ENCODE measurements at regions not wholly inside any gene's neighbourhood (a gene's known extent, or its start where the extent isn't known, plus 50 kb on each side); places are given as distances from the start of the nearest gene placed in this dataset.

DNA sequence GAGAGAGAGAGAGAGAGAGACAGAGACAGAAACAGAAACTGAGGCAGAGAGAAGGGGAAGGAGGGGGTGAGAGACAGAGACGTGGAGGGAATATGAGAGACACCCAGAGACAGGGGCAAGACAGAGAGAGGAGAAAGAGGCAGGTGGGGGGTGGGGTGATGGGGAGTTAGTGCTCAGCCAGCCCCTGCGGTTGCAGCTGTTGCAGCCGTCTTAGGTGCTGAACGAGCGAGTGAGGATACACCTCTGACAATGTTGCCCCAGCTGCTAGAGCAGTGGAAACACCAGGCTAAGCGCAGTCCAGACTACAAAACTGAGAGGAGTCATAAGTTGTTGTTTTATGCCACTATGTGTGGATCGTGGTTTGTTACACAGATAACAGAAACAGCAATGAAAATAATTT lies 328.2 kb upstream of the SHH start:
- intact Hi-C loops (cut with DNase I): no loop called here
- DNase-seq: peak in 1 of 42 donors; percentile 9

DNA sequence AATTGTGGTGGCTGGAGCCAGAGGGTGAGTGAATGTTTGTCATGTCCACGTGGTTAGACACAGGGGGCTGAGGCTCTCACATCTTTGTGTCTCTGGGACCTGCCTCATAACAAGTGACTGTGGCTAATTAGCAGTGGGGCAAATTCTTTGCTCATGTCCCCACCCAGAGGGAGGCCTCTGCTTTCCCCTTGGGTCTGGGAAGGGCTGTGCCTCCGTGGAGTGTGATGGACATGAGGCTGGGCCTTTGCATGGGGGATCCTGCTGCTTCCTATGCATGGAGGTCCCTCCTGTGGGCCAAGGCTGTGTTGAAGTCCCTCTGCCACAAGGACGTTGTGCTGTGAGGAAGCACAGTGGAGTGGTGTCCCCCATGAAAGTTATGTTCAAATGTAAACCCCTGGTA lies 327.4 kb upstream of the SHH start:
- intact Hi-C loops (cut with DNase I): no loop called here
- peak in 1 of 42 donors; percentile 4 for DNase-seq

- DNase-seq: peak in 1 of 42 donors; percentile 10
- intact Hi-C loops (cut with DNase I): no loop called here
These were observed 326.8 kb upstream of the SHH start for GRCh38 chr7:156139112-156139511.

DNA sequence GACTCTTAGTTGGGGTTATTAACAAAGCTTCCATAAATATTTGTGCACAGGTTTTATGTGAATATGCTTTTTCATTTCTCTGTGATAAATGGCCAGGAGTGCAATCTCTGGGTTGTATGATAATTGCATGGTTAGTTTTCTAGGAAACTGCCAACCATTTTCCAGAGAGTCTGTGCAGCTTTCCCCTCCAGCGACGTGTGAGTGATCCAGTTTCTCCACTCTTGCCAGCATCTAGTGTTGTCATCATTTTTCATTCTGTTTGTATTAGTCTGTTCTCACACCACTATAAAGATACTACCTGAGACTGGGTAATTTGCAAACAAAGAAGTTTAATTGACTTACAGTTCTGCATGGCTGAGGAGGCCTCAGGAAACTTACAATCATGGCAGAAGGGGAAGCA lies 319.6 kb upstream of the SHH start:
- no peak for DNase-seq
- intact Hi-C loops (cut with DNase I): no loop called here

DNA sequence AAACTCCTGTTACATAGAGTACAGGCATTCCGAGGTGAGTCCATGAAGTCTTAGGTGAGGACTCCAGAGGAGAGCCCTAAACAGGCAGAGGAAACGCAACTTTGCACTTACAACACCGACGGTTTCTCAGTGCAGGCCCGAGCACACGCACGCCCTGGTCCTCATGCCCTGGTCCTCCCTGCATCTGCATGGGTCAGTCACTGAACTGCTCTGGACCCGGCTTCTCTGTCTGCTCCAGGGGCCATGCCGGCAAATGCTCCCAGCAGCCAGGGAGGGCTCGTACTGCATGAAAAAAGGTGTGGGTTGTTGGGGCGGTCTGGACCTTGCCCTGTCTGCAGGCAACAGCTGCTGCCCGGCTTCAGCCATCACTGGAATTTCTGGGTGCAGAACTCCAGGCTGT lies 317.3 kb upstream of the SHH start:
- intact Hi-C loops (cut with DNase I): no loop called here
- DNase-seq: peak in 1 of 42 donors; percentile 13

GRCh38 chr7:156128496-156128895 lies 316.2 kb upstream of the SHH start:
- intact Hi-C loops (cut with DNase I): no loop called here
- peak in 1 of 42 donors; percentile 2 for DNase-seq

GRCh38 chr7:156127166-156128134 lies 315.2 kb upstream of the SHH start:
- intact Hi-C loops (cut with DNase I): no loop called here
- DNase-seq: peak in 1 of 42 donors; percentile 12

DNA sequence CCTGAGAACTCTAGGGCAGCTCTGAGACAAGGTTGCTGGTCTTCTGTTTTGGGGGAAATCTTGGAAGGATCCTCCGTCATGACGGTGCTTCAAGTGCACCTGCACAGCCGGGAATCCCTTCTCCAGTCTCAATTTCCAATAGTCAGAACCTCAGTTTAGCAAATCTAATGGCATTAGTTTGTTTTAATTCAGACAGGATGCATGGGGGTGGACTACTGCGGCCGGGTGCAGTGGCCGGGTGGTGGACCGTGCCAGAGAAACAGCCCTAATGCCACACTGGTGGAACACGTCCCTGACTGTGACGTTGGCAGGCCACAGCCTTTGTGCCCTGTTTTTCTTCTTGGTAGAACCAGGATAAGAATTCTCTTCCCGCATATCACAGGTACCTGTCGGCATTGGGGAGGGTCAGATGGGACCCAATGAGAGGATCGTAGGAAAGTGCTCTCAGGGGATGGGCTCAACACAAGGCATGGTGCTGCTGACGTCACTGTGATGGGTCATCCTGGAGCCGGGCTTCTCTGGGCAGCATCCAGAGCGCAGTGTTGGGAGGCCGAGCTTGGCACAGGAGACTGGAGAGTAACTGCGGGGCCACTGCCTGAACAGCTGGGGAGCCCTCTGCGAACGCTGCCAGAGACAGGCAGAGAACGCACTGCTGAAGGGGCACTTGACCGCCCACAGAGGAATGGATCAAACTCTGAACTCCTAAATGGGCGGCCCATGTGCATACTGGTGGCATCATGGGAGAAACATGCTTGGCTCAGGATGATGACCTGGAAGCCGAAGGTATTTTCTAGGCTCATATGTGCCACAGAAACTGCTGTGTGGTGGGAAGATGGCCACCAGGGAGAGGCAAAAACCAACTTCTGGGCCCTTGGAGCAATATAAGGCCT lies 313.8 kb upstream of the SHH start:
- DNase-seq: peak in 1 of 42 donors; percentile 13
- intact Hi-C loops (cut with DNase I): no loop called here

DNA sequence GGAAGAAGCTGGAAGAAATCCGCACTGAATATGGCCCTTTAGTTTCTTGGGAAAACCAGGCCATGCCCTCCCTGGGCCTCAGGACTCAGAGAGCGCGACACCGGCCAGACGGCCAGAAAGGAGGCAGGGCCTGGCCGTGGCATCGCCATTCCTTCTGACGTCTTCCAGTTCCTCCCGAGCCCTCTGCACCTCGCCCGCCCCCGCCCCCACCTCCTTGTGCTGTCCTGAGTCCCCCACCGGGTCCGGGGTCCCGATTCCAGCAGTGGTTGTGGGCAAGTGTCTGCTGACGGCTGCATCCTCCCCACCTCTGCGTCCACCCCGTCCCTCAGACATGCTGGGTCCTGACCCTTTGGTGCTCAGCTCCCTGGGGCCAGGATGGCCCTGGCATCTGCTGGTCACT lies 312.1 kb upstream of the SHH start:
- intact Hi-C loops (cut with DNase I): no loop called here
- DNase-seq: peak in 1 of 42 donors; percentile 5

DNA sequence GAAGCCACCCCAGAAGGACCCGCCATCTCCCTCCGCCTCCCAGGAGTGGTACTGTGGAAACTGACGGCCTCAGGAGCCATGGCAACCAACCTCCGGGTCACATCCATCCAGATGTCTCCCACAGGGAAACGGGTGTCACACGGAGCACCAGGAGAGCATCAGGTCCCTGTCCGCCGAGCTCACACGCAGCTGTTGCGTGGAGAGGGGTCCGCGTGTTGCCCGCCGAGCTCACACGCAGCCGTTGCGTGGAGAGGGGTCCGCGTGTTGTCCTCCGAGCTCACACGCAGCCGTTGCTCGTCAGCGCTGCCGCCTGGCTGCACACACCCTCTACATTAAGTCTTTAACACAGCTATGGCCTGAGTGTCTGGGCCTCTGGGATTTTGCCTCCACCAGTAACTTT lies 311.1 kb upstream of the SHH start:
- DNase-seq: peak in 1 of 42 donors; percentile 8
- intact Hi-C loops (cut with DNase I): no loop called here

GRCh38 chr7:156122752-156123354 lies 310.6 kb upstream of the SHH start:
- intact Hi-C loops (cut with DNase I): no loop called here
- peak in 1 of 42 donors; percentile 10 for DNase-seq

GRCh38 chr7:156121956-156122355 lies 309.7 kb upstream of the SHH start:
- intact Hi-C loops (cut with DNase I): no loop called here
- DNase-seq: peak in 1 of 42 donors; percentile 5

DNA sequence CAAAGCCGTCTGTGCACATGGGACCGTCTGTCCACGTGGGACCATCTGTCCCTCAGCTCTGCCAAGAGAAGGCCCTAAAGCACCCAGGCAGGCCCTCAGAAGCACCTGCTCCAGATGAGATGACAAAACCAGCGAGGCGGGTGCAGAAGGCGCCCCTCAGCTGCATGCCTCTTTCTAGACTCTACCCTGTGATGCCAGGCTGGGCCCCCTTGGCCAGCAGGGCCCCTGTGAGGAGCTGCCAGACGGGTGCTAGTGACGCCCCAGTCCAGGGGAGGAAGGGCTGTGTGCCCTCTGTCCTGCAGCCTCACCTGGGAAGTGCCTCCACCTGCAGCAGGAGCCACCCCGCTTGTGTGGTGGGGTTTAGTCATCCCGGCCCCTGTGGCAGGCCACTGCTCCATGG lies 309.2 kb upstream of the SHH start:
- intact Hi-C loops (cut with DNase I): no loop called here
- peak in 1 of 42 donors; percentile 8 for DNase-seq

GRCh38 chr7:156120552-156120951 lies 308.3 kb upstream of the SHH start:
- intact Hi-C loops (cut with DNase I): no loop called here
- no peak for DNase-seq

GRCh38 chr7:156119771-156120170 lies 307.5 kb upstream of the SHH start:
- intact Hi-C loops (cut with DNase I): no loop called here
- DNase-seq: peak in 3 of 42 donors; percentile 5 to 8 (median 7)

- DNase-seq: no peak
These were observed 306.0 kb upstream of the SHH start for GRCh38 chr7:156118248-156118645.

DNA sequence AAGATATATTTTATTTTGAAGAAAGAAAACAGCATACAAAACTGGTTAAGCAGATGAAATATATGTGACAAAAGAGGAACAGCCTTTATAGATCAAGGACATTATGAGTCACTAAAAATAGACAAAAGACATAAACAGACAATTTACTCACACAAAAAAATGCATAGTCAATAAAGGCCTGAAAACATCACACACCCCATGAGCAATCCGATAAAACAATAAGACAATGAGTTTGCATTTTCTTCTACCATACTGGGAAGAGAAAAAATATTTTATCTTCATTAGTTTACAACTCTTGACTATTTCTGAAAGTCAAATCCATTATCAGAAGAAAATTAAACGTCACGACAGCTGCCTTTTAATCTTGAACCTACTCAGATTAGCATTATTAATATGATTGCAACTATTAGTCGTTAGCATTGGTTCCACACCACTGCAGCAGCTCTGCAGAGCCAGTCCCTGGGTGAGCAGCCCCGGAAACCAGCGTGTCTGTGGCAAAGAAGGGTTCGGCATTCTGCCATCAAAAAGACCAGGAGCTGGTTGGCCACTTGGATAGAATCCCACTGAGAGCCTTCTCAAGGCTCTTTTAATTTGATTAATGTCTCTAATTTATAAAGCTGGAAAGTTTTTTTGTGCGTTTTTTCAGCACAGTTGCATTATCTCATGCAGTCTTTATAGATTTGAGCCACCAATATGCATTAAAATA lies 305.4 kb upstream of the SHH start:
- intact Hi-C loops (cut with DNase I): no loop called here

More at GRCh38 chr7:156118248-156118645, 306.0 kb upstream of the SHH start:
- intact Hi-C loops (cut with DNase I): no loop called here

DNA sequence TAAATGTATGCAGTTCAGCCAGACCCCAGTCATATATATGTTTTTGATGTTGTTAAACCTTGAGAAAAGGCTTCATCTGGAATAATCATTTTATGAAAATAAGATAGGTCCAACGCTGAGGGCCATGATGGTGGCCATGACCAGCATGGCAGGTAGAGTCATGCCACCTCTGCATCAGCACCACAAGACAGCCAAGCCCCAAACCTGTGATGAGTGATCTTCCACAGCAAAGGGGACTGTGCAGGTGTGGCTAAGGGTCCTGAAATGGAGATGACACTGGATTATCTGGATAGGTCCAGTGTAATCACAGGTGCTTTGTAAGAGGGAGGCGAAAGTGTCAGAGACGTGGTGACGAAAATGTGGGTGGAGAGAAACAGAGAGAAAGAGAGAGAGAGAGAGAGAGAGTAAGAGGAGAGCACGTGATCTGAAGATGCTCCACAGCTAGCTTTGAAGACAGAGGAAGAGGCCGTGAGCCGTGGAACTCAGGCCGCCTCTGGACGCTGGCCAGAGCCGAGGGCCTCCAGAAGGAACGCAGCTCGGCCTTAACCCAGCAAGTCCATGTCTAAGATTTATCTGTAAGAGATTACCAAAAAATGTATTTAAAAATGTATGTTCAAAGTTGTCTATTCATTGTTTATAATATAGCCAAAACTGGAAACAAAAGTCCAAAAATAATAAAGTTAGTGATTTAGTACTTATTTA lies 304.4 kb upstream of the SHH start:
- DNase-seq: peak in 2 of 42 donors; percentile 2 to 13
- intact Hi-C loops (cut with DNase I): no loop called here

More for the DNA sequence above, 305.4 kb upstream of the SHH start:
- peak in 4 of 42 donors; percentile 9 to 18 (median 14) for DNase-seq

Data from head of caudate nucleus (tissue), 42 donors.